HepG2 (cell line): ENCODE measurements at regions not wholly inside any gene's neighbourhood (a gene's known extent, or its start where the extent isn't known, plus 50 kb on each side); places are given as distances from the start of the nearest gene placed in this dataset.

Experiments
- ATAC-seq: fragments of 200-7000 bp; cut with Tn5 transposase; 3 replicates; pipeline ENCODE4 v1.9.1; 2020; ENCODE audit warnings: mild to moderate bottlenecking, moderate library complexity
- BruUV-seq: library from RNA; stranded (reverse); fragments of 400-500 nt; replicated peaks from 2 replicates; lab custom pipeline; 2021; lab: Mats Ljungman, UMichigan
- CTCF ChIA-PET: fragments of 300-600 bp; formaldehyde crosslinking; extraction: SDS; loops from one replicate; lab custom pipeline; 2021; ENCODE audit warnings: low total read pairs, inconsistent platforms, low intra/inter-chr PET ratio; lab: Yijun Ruan, JAX
- POLR2A ChIA-PET: fragments of 350-600 bp; sonication (Branson Sonifier 250); formaldehyde crosslinking; loops from one replicate; lab custom pipeline; 2020; ENCODE audit warnings: antibody characterized with exemption, inconsistent platforms; lab: Yijun Ruan, JAX
- DNase-seq: peaks from one replicate; pipeline ENCODE4 v3.0.0-alpha.2; 2015; ENCODE audit warnings: low spot score
- FAIRE-seq: peaks from 3 replicates; lab custom pipeline; 2011; peaks lifted over from hg19 to GRCh38; lab: Jason Lieb, UNC
- H2AFZ ChIP-seq: one replicate; pipeline ENCODE4 v1.6.1; 2011; ENCODE audit warnings: low read length, inconsistent platforms
- H3K27ac ChIP-seq: fragments of 300-600 bp; 3 replicates; pipeline ENCODE4 v1.8.0; 2011; ENCODE audit warnings: mixed run types, mild to moderate bottlenecking, mixed read lengths, low read length, inconsistent platforms; ENCODE audit not compliant: insufficient read depth; ENCODE audit errors: extremely low read length
- H3K27me3 ChIP-seq, 2 experiments: fragments of 200-600 bp in 1 of 2; 2 replicates in 1 of 2; 3 replicates in 1 of 2; pipeline versions ENCODE4 v1.6.0 to v1.8.0; 2011; ENCODE audit warnings: low read length in 2 of 2, mild to moderate bottlenecking in 2 of 2, moderate library complexity in 2 of 2, inconsistent platforms in 1 of 2; ENCODE audit not compliant: insufficient read depth in 2 of 2, control insufficient read depth in 1 of 2
- H3K36me3 ChIP-seq, 2 experiments: fragments of 200-600 bp in 1 of 2; replicated peaks in 1 of 2; 2 replicates in 1 of 2; 3 replicates in 1 of 2; pipeline versions ENCODE4 v1.5.1 to v1.8.0; 2011; ENCODE audit warnings: low read length in 2 of 2, inconsistent platforms in 1 of 2; ENCODE audit not compliant: insufficient read depth in 2 of 2, control insufficient read depth in 1 of 2
- H3K4me1 ChIP-seq: 2 replicates; pipeline ENCODE4 v1.5.1; 2012; ENCODE audit warnings: low read length, inconsistent platforms; ENCODE audit not compliant: insufficient read depth
- H3K4me2 ChIP-seq: 2 replicates; pipeline ENCODE4 v1.6.0; 2011; ENCODE audit warnings: low read depth, low read length, inconsistent platforms
- H3K4me3 ChIP-seq, 3 experiments: fragments of 200-600 bp in 1 of 3; sonication (generic), shearing (Covaris generic) in 1 of 3; replicated peaks in 1 of 3; 2 replicates each; pipeline ENCODE4 v1.5.1; 2011 to 2016; ENCODE audit warnings: low read length in 3 of 3, inconsistent platforms in 2 of 3, low read depth in 2 of 3, mild to moderate bottlenecking in 2 of 3, control low read depth in 1 of 3, mixed read lengths in 1 of 3; ENCODE audit not compliant: insufficient read depth in 1 of 3
- H3K79me2 ChIP-seq: one replicate; pipeline ENCODE4 v1.6.1; 2011; ENCODE audit warnings: low read length, inconsistent platforms; ENCODE audit not compliant: insufficient read depth
- H3K9ac ChIP-seq: 2 replicates; pipeline ENCODE4 v1.6.0; 2011; ENCODE audit warnings: mild to moderate bottlenecking, low read depth, low read length, inconsistent platforms; ENCODE audit not compliant: insufficient read depth
- H3K9me3 ChIP-seq: 2 replicates; pipeline ENCODE4 v1.5.1; 2012; ENCODE audit warnings: mild to moderate bottlenecking, low read length
- H4K20me1 ChIP-seq: 2 replicates; pipeline ENCODE4 v1.6.0; 2011; ENCODE audit warnings: inconsistent platforms, mild to moderate bottlenecking, low read length, moderate library complexity; ENCODE audit not compliant: insufficient read depth
- DMAP1 ChIP-seq: IDR thresholded peaks from 2 replicates; pipeline ENCODE4 v1.6.1; 2016
- DR1 ChIP-seq: sonication (generic); formaldehyde crosslinking; IDR thresholded peaks from 2 replicates; pipeline ENCODE4 v1.8.0; 2021; ENCODE audit warnings: mild to moderate bottlenecking, missing genetic modification reagents, inconsistent platforms
- HES4 ChIP-seq: sonication (generic); formaldehyde crosslinking; IDR thresholded peaks from 2 replicates; pipeline ENCODE4 v1.9.0; 2021; ENCODE audit warnings: mild to moderate bottlenecking, missing genetic modification reagents, borderline replicate concordance
- HMG20B ChIP-seq: conservative IDR thresholded peaks from 2 replicates; pipeline ENCODE4 v1.6.1; 2016; ENCODE audit warnings: missing genetic modification reagents, missing compliant biosample characterization
- HOXA5 ChIP-seq: sonication (generic); formaldehyde crosslinking; IDR thresholded peaks from 2 replicates; pipeline ENCODE4 v1.4.0; 2020; ENCODE audit warnings: missing genetic modification reagents
- JUN ChIP-seq: sonication (generic); formaldehyde crosslinking; IDR thresholded peaks from 2 replicates; pipeline ENCODE4 v1.4.0; 2020; ENCODE audit warnings: mild to moderate bottlenecking, missing genetic modification reagents
- KDM5A ChIP-seq: fragments of 200-600 bp; sonication (generic); IDR thresholded peaks from 2 replicates; pipeline ENCODE4 v1.7.0; 2018; ENCODE audit warnings: antibody characterized with exemption, mild to moderate bottlenecking, low read length, borderline replicate concordance
- NKX3-1 ChIP-seq: sonication (generic); formaldehyde crosslinking; IDR thresholded peaks from 2 replicates; pipeline ENCODE4 v1.5.0; 2020; ENCODE audit warnings: missing genetic modification reagents
- PAF1 ChIP-seq: IDR thresholded peaks from 2 replicates; pipeline ENCODE4 v1.6.1; 2016; ENCODE audit warnings: missing genetic modification reagents, missing compliant biosample characterization
- POLR2AphosphoS2 ChIP-seq: IDR thresholded peaks from 2 replicates; pipeline ENCODE4 v1.6.1; 2011; ENCODE audit warnings: low read depth, low read length, improper control_type of control experiment
- REXO4 ChIP-seq: sonication (generic); formaldehyde crosslinking; IDR thresholded peaks from 2 replicates; pipeline ENCODE4 v1.8.0; 2022; ENCODE audit warnings: missing genetic modification reagents, mild to moderate bottlenecking, borderline replicate concordance
- ZC3H13 ChIP-seq: sonication (generic); formaldehyde crosslinking; IDR thresholded peaks from 2 replicates; pipeline ENCODE4 v1.8.1; 2023; ENCODE audit warnings: mild to moderate bottlenecking, missing genetic modification reagents, moderate library complexity
- ZNF441 ChIP-seq: sonication (generic); formaldehyde crosslinking; IDR thresholded peaks from 2 replicates; pipeline ENCODE4 v1.7.0; 2021; ENCODE audit warnings: missing genetic modification reagents, borderline replicate concordance
- ZNF780A ChIP-seq: sonication (generic); formaldehyde crosslinking; IDR thresholded peaks from 2 replicates; pipeline ENCODE4 v1.8.0; 2022; ENCODE audit warnings: mild to moderate bottlenecking, missing genetic modification reagents, moderate library complexity
- ZSCAN29 ChIP-seq: sonication (generic); formaldehyde crosslinking; conservative IDR thresholded peaks from 2 replicates; pipeline ENCODE4 v1.4.0; 2020; ENCODE audit warnings: mild to moderate bottlenecking, missing genetic modification reagents
- WGBS: methylation state at CpG from one replicate; pipeline ENCODE4 v1.1.6; 2017; ENCODE audit warnings: low lambda C conversion rate; 5-methylcytosine and 5-hydroxymethylcytosine counted together
- in situ Hi-C: cut with HindIII; loops from 2 replicates; pipeline ENCODE4 v1.10.0; 2017; ENCODE audit warnings: low pct_unique_long_range_greater_than_20kb; ENCODE audit not compliant: extremely low pct_ligation_motif_present
- intact Hi-C: fragments of 100-400 bp; cut with micrococcal nuclease; formaldehyde crosslinking; loops from one replicate; pipeline ENCODE4 v1.10.0; 2022; ENCODE audit not compliant: unreplicated experiment
- TF ChIP-seq, protein P1 (sequence below): sonication (generic); formaldehyde crosslinking; IDR thresholded peaks from 2 replicates; pipeline ENCODE4 v1.8.1; 2023; ENCODE audit warnings: mild to moderate bottlenecking, missing genetic modification reagents

DNA sequence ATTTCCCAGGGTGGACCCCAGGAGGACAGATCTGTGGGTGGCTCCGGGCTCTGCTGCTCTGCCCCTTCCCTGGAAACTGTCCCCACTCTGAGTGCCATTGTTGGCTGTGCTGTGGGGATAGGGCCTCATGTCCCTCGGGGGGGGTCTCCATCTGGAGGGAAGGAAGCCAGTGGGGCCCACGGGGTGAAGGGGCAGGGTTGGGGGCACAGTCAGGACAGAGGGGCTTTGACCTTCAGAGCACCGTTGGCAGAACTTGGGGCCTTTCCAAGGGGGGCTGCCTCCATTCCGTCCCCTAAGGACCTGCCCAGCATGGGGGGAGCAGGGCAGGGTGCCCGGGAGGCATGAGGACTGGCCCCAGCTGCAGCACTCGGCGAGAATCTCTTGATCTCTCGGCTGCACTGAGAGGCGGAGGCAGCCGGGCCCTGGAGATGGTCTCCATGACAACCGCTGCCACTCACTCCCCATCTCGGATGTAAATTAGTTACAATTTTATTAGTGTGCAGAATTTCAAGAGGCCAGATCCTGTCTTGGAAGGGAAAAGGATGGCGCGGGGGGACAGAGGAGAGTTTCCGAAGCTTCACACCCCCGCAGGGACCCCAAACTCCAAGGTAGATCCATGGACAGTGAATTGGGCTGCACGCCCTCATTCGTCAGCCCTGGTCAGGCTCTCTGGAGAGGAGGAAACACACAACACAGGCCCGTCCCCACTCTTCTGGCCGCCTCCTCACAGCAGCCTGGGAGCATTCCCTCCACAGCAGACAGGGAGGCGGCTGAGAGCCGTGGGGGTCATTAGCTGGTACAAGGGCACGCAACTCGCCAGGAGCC is 216.2 kb upstream of the IER5L start:
- in situ Hi-C loops: no loop called here
- no peak for TF ChIP-seq REXO4 (CRISPR knock-in tag)
- TF ChIP-seq DMAP1 (CRISPR knock-in tag): no peak
- no peak for TF ChIP-seq HES4 (CRISPR knock-in tag)
- no peaks in the 10 kb centered on the region for H3K9me3 ChIP-seq
- H3K27ac ChIP-seq: no peak overlapping the region
- intact Hi-C loops: no loop called here
- H3K4me3 ChIP-seq: no peak overlapping the region
- no peaks in the 10 kb centered on the region for H3K79me2 ChIP-seq
- POLR2A ChIA-PET: no interaction called here
- H3K9ac ChIP-seq: no peak overlapping the region
- no peaks in the 10 kb centered on the region for H3K36me3 ChIP-seq
- H3K4me1 ChIP-seq: peaks cover 13% of the 10 kb centered on the region
- FAIRE-seq (no peak), DNase-seq (no peak), ATAC-seq (no peak)
- CTCF ChIA-PET: no interaction called here
- BruUV-seq: no TSS peak
- H4K20me1 ChIP-seq: no peaks in the 10 kb centered on the region
- peaks cover 3 to 18% of the 10 kb centered on the region in 2 experiments; a peak in 4 of 5 replicates for H3K27me3 ChIP-seq
- no peak overlapping the region for H2AFZ ChIP-seq
- H3K4me2 ChIP-seq: no peak overlapping the region
- WGBS: 58% methylated on average over 11 of the region's 25 CpGs

DNA sequence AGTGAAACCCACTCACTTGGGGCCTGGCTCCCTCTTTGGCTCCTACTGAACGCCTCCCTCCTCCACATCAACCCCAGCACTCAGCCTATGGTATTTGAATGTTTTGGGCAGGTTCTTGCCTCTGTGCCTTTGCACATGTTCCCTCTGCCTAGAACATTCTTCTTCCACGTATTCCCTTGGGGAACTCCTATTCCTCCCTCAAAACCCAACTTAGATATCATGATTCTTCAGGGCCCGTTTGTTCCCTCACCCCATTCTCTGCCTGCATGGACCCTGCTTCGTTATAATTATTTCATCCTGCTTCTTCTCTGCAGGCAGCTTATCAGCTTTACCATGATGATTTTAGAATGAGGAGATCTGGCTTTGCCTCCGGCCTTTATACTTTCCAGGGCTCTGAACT is 215.0 kb upstream of the IER5L start:
- WGBS: 26% methylated on average over 5 of the region's 5 CpGs
- intact Hi-C loops (no loop called here), in situ Hi-C loops (no loop called here)
- peaks cover 2 to 8% of the 10 kb centered on the region in 2 experiments; a peak in 3 of 5 replicates for H3K27me3 ChIP-seq
- DNase-seq: no peak
- no peak overlapping the region for H2AFZ ChIP-seq
- ATAC-seq: no peak
- CTCF ChIA-PET: no interaction called here
- H3K9me3 ChIP-seq: no peaks in the 10 kb centered on the region
- no peaks in the 10 kb centered on the region for H3K36me3 ChIP-seq
- no peak for FAIRE-seq
- no peak overlapping the region for H3K4me3 ChIP-seq
- no peak overlapping the region for H3K27ac ChIP-seq
- no peak overlapping the region for H3K4me2 ChIP-seq
- no peaks in the 10 kb centered on the region for H4K20me1 ChIP-seq
- H3K79me2 ChIP-seq: no peaks in the 10 kb centered on the region
- no peak overlapping the region for H3K9ac ChIP-seq
- TF ChIP-seq DR1 (CRISPR knock-in tag): no peak
- TF ChIP-seq, protein P1, sequence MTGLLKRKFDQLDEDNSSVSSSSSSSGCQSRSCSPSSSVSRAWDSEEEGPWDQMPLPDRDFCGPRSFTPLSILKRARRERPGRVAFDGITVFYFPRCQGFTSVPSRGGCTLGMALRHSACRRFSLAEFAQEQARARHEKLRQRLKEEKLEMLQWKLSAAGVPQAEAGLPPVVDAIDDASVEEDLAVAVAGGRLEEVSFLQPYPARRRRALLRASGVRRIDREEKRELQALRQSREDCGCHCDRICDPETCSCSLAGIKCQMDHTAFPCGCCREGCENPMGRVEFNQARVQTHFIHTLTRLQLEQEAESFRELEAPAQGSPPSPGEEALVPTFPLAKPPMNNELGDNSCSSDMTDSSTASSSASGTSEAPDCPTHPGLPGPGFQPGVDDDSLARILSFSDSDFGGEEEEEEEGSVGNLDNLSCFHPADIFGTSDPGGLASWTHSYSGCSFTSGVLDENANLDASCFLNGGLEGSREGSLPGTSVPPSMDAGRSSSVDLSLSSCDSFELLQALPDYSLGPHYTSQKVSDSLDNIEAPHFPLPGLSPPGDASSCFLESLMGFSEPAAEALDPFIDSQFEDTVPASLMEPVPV (CRISPR knock-in tag): no peak
- TF ChIP-seq KDM5A: no peak
- no peak for TF ChIP-seq ZC3H13 (CRISPR knock-in tag)
- TF ChIP-seq PAF1 (CRISPR knock-in tag): no peak
- no peak for TF ChIP-seq JUN (CRISPR knock-in tag)
- TF ChIP-seq HMG20B (CRISPR knock-in tag): no peak
- TF ChIP-seq ZNF780A (CRISPR knock-in tag): no peak
- TF ChIP-seq NKX3-1 (CRISPR knock-in tag): no peak
- TF ChIP-seq ZNF441: no peak
- no peak for TF ChIP-seq HOXA5 (CRISPR knock-in tag)
- no peak for TF ChIP-seq ZSCAN29
- no peak for TF ChIP-seq POLR2AphosphoS2
- no TSS peak for BruUV-seq
- peaks cover 1% of the 10 kb centered on the region; the same call in 1 of the 2 replicates for H3K4me1 ChIP-seq
- POLR2A ChIA-PET: no interaction called here
